B cell (primary cell): ENCODE measurements at regions not wholly inside any gene's neighbourhood (a gene's known extent, or its start where the extent isn't known, plus 50 kb on each side); places are given as distances from the start of the nearest gene placed in this dataset.

Experiments
- ATAC-seq: fragments of 200-7000 bp; cut with Tn5 transposase; one replicate; pipeline ENCODE4 v1.10.0; 2021; ENCODE audit warnings: low read depth, mild to moderate bottlenecking, moderate number of reproducible peaks, moderate library complexity
- CTCF ChIA-PET: fragments of 350-600 bp; sonication (Branson Sonifier 250); formaldehyde crosslinking; loops from one replicate; lab custom pipeline; 2021; ENCODE audit warnings: antibody characterized with exemption, inconsistent platforms; lab: Charles Lee
- POLR2A ChIA-PET: fragments of 350-600 bp; sonication (Branson Sonifier 250); formaldehyde crosslinking; loops from one replicate; lab custom pipeline; 2021; ENCODE audit warnings: antibody characterized with exemption; lab: Charles Lee
- DNase-seq: peaks from one replicate; pipeline ENCODE4 v3.0.0; 2013
- H2AFZ ChIP-seq: 2 replicates; pipeline ENCODE4 v1.6.1; 2012; ENCODE audit warnings: mild to moderate bottlenecking, low read depth, low read length; ENCODE audit not compliant: insufficient read depth, poor library complexity, severe bottlenecking
- H3K27ac ChIP-seq, 2 donors: 1 replicate in 1 of 2; 2 replicates in 1 of 2; pipeline ENCODE4 v1.5.1; 2012 to 2013; ENCODE audit warnings: low read length in 2 of 2, mild to moderate bottlenecking in 2 of 2, moderate library complexity in 1 of 2
- H3K27me3 ChIP-seq, 4 experiments: fragments of 200-600 bp in 1 of 4; sonication (generic) in 1 of 4; replicated peaks in 1 of 4; 1 replicate in 2 of 4; 2 replicates in 2 of 4; pipeline versions ENCODE4 v1.6.1 to v1.7.0; 2013 to 2016; ENCODE audit warnings: low read length in 3 of 4, mild to moderate bottlenecking in 2 of 4, mixed read lengths in 1 of 4, moderate library complexity in 1 of 4; ENCODE audit not compliant: insufficient read depth in 4 of 4, control insufficient read depth in 3 of 4; ENCODE audit errors: control extremely low read depth in 1 of 4
- H3K36me3 ChIP-seq, 2 experiments: replicated peaks in 1 of 2; 1 replicate in 1 of 2; 2 replicates in 1 of 2; pipeline versions ENCODE4 v1.6.1 to v1.7.1; 2013; ENCODE audit warnings: low read length in 1 of 2; ENCODE audit not compliant: insufficient read depth in 2 of 2, control insufficient read depth in 1 of 2; ENCODE audit errors: control extremely low read depth in 1 of 2, extremely low read depth in 1 of 2
- H3K4me1 ChIP-seq, 2 donors: fragments of 200-600 bp in 1 of 2; sonication (generic) in 1 of 2; 1 replicate in 1 of 2; 2 replicates in 1 of 2; pipeline versions ENCODE4 v1.5.1 to v1.6.1; 2013 to 2017; ENCODE audit warnings: low read length in 2 of 2; ENCODE audit not compliant: control insufficient read depth in 2 of 2, insufficient read depth in 2 of 2
- H3K4me2 ChIP-seq: replicated peaks from 2 replicates; pipeline ENCODE3; 2012; ENCODE audit warnings: mild to moderate bottlenecking, low read depth, low read length; ENCODE audit not compliant: poor library complexity, severe bottlenecking
- H3K4me3 ChIP-seq, 5 experiments: fragments of 200-600 bp in 1 of 5; sonication (generic) in 1 of 5; 1 replicate in 3 of 5; 2 replicates in 2 of 5; pipeline versions ENCODE4 v1.5.1 to v1.7.0; 2011 to 2016; ENCODE audit warnings: low read length in 4 of 5, mild to moderate bottlenecking in 4 of 5, low read depth in 2 of 5, control low read depth in 1 of 5, moderate library complexity in 1 of 5; ENCODE audit not compliant: insufficient read depth in 1 of 5; ENCODE audit errors: control extremely low read depth in 1 of 5, extremely low read depth in 1 of 5
- H3K79me2 ChIP-seq: fragments of 200-600 bp; sonication (generic); one replicate; pipeline ENCODE4 v1.6.0; 2016; ENCODE audit warnings: low read length; ENCODE audit not compliant: control insufficient read depth, insufficient read depth
- H3K9ac ChIP-seq: fragments of 200-600 bp; sonication (generic); 2 replicates; pipeline ENCODE4 v1.6.1; 2017; ENCODE audit warnings: mild to moderate bottlenecking, low read length, moderate library complexity
- H3K9me3 ChIP-seq, 3 donors: one replicate each; pipeline versions ENCODE4 v1.6.1 to v1.7.1; 2013; ENCODE audit warnings: low read length in 2 of 3; ENCODE audit not compliant: control insufficient read depth in 2 of 3, insufficient read depth in 1 of 3; ENCODE audit errors: control extremely low read depth in 1 of 3
- H4K20me1 ChIP-seq: 2 replicates; pipeline ENCODE4 v1.6.0; 2012; ENCODE audit warnings: mild to moderate bottlenecking, low read length; ENCODE audit not compliant: insufficient read depth, control insufficient read depth, poor library complexity, severe bottlenecking
- H3K27ac Mint-ChIP-seq: one replicate; pipeline ENCODE4 v1.8.0; 2021; ENCODE audit warnings: mixed read lengths
- H3K27me3 Mint-ChIP-seq: one replicate; pipeline ENCODE4 v1.8.0; 2021; ENCODE audit warnings: mixed read lengths
- H3K4me1 Mint-ChIP-seq: one replicate; pipeline ENCODE4 v1.8.0; 2021; ENCODE audit warnings: mixed read lengths
- H3K4me3 Mint-ChIP-seq: one replicate; pipeline ENCODE4 v1.8.0; 2021; ENCODE audit warnings: mixed read lengths
- H3K9me3 Mint-ChIP-seq: one replicate; pipeline ENCODE4 v1.8.0; 2022; ENCODE audit warnings: mixed read lengths; ENCODE audit not compliant: insufficient read depth
- CTCF ChIP-seq: fragments of 200-600 bp; IDR thresholded peaks from one replicate; pipeline ENCODE4 v1.8.0; 2022; ENCODE audit warnings: antibody characterized with exemption, mild to moderate bottlenecking
- EZH2 ChIP-seq: IDR thresholded peaks from 2 replicates; pipeline ENCODE4 v1.6.1; 2012; ENCODE audit warnings: borderline replicate concordance, low read depth, mild to moderate bottlenecking, moderate library complexity, low read length; ENCODE audit not compliant: insufficient read depth, poor library complexity, severe bottlenecking
- WGBS: methylation state at CpG from one replicate; pipeline ENCODE4 v1.1.5; 2013; ENCODE audit warnings: missing lambda C conversion rate; ENCODE audit not compliant: insufficient coverage; 5-methylcytosine and 5-hydroxymethylcytosine counted together
- intact Hi-C: fragments of 100-400 bp; cut with micrococcal nuclease; formaldehyde crosslinking; loops from one replicate; pipeline ENCODE4 v1.10.0; 2022

- Mint-ChIP-seq H3K9me3 (no peaks in the 10 kb centered on the region), H3K4me1 (no peaks in the 10 kb centered on the region), H3K4me3 (no peak overlapping the region), H3K27me3 (peaks cover 14% of the 10 kb centered on the region), H3K27ac (no peak overlapping the region)
- Histone ChIP-seq H3K4me3 (no peak overlapping the region), H3K4me2 (no peak overlapping the region), H3K27ac (no peak overlapping the region), H3K9me3 (no peaks in the 10 kb centered on the region), H3K27me3 (no peaks in the 10 kb centered on the region), H3K79me2 (no peaks in the 10 kb centered on the region), H4K20me1 (no peaks in the 10 kb centered on the region), H2AFZ (no peak overlapping the region), H3K4me1 (no peaks in the 10 kb centered on the region), H3K36me3 (no peaks in the 10 kb centered on the region), H3K9ac (no peak overlapping the region)
- POLR2A ChIA-PET, result no interaction called here
- intact Hi-C loops, result no loop called here
- TF ChIP-seq EZH2 (no peak), CTCF (no peak)
- WGBS, result no CpG with 5 or more reads among the region's 1 CpG
- ATAC-seq (no peak), DNase-seq (no peak)
- CTCF ChIA-PET, result no interaction called here
These were observed 356.3 kb upstream of the PKDCC start for GRCh38 chr2:41691561-41691960.

GRCh38 chr2:41694536-41695049 is 353.2 kb upstream of the PKDCC start:
- H4K20me1 ChIP-seq, result no peaks in the 10 kb centered on the region
- Mint-ChIP-seq H3K9me3 (no peaks in the 10 kb centered on the region), H3K27ac (no peak overlapping the region), H3K4me3 (no peak overlapping the region), H3K27me3 (peaks cover 14% of the 10 kb centered on the region), H3K4me1 (peaks cover 5% of the 10 kb centered on the region)
- H3K9ac ChIP-seq, result no peak overlapping the region
- no peaks in the 10 kb centered on the region for H3K27me3 ChIP-seq
- intact Hi-C loops, result no loop called here
- CTCF ChIA-PET, result no interaction called here
- no peak for TF ChIP-seq EZH2
- POLR2A ChIA-PET, result no interaction called here
- DNase-seq (no peak), ATAC-seq (no peak)
- H3K4me3 ChIP-seq, result no peak overlapping the region
- no peak overlapping the region for H3K4me2 ChIP-seq
- H3K27ac ChIP-seq, result no peak overlapping the region
- no peaks in the 10 kb centered on the region for H3K9me3 ChIP-seq
- 88% methylated on average over 2 of the region's 4 CpGs for WGBS
- no peak overlapping the region for H2AFZ ChIP-seq
- H3K79me2 ChIP-seq, result no peaks in the 10 kb centered on the region
- H3K4me1 ChIP-seq, result no peaks in the 10 kb centered on the region
- no peaks in the 10 kb centered on the region for H3K36me3 ChIP-seq
